Liver (tissue), 8 donors: ENCODE measurements at regions not wholly inside any gene's neighbourhood (a gene's known extent, or its start where the extent isn't known, plus 50 kb on each side); places are given as distances from the start of the nearest gene placed in this dataset.

ENCODE experiments used
- DNase-seq: peaks from one replicate; pipeline ENCODE4 v3.0.0-alpha.2; 2017; ENCODE audit warnings: low spot score
- H3K27ac ChIP-seq, 2 donors: one replicate each; pipeline ENCODE4 v1.7.0; 2013; ENCODE audit warnings: inconsistent platforms in 2 of 2, low read length in 2 of 2, control low read depth in 1 of 2, low read depth in 1 of 2, mild to moderate bottlenecking in 1 of 2
- H3K27me3 ChIP-seq, 4 donors: one replicate each; pipeline versions ENCODE4 v1.6.1 to v1.7.0; 2013; ENCODE audit warnings: low read length in 3 of 4, inconsistent platforms in 1 of 4, mild to moderate bottlenecking in 1 of 4, moderate library complexity in 1 of 4; ENCODE audit not compliant: control insufficient read depth in 4 of 4, insufficient read depth in 4 of 4
- H3K36me3 ChIP-seq, 4 donors: one replicate each; pipeline versions ENCODE4 v1.6.1 to v1.7.0; 2013; ENCODE audit warnings: low read length in 3 of 4, mild to moderate bottlenecking in 3 of 4, low read depth in 1 of 4, moderate library complexity in 1 of 4; ENCODE audit not compliant: control insufficient read depth in 4 of 4, insufficient read depth in 3 of 4
- H3K4me1 ChIP-seq, 4 donors: one replicate each; pipeline versions ENCODE4 v1.6.1 to v1.7.0; 2013; ENCODE audit warnings: low read length in 3 of 4, mild to moderate bottlenecking in 3 of 4, moderate library complexity in 1 of 4; ENCODE audit not compliant: control insufficient read depth in 4 of 4, insufficient read depth in 4 of 4
- H3K4me3 ChIP-seq, 3 donors: one replicate each; pipeline versions ENCODE4 v1.6.1 to v1.7.0; 2013; ENCODE audit warnings: low read length in 3 of 3, control low read depth in 1 of 3, low read depth in 1 of 3, mild to moderate bottlenecking in 1 of 3
- H3K9ac ChIP-seq, 2 donors: one replicate each; pipeline ENCODE4 v1.7.0; 2013; ENCODE audit warnings: low read length in 2 of 2, mild to moderate bottlenecking in 2 of 2, moderate library complexity in 2 of 2, control low read depth in 1 of 2, low read depth in 1 of 2
- H3K9me3 ChIP-seq, 4 donors: one replicate each; pipeline versions ENCODE4 v1.6.1 to v1.7.0; 2013; ENCODE audit warnings: low read length in 3 of 4; ENCODE audit not compliant: control insufficient read depth in 4 of 4
- ATF3 ChIP-seq: IDR thresholded peaks from 2 replicates; pipeline ENCODE4 v1.6.1; 2016; ENCODE audit warnings: antibody characterized with exemption
- CTCF ChIP-seq: fragments of 150-350 bp; IDR thresholded peaks from 2 replicates; pipeline ENCODE4 v1.5.1; 2017; ENCODE audit warnings: improper control_type of control experiment, low read depth, low read length; ENCODE audit not compliant: missing input control
- EGR1 ChIP-seq, 2 donors: IDR thresholded peaks; 2 replicates each; pipeline ENCODE4 v1.6.1; 2016 to 2018; ENCODE audit warnings: antibody characterized with exemption in 2 of 2, low read depth in 2 of 2
- FOXA1 ChIP-seq: IDR thresholded peaks from 2 replicates; pipeline ENCODE4 v1.6.1; 2016; ENCODE audit warnings: antibody characterized with exemption
- FOXA2 ChIP-seq: IDR thresholded peaks from 2 replicates; pipeline ENCODE4 v1.6.1; 2016; ENCODE audit warnings: antibody characterized with exemption
- GABPA ChIP-seq, 2 donors: IDR thresholded peaks in 1 of 2; conservative IDR thresholded peaks in 1 of 2; 2 replicates each; pipeline ENCODE4 v1.6.1; 2016; ENCODE audit warnings: antibody characterized with exemption in 2 of 2, mild to moderate bottlenecking in 1 of 2, moderate library complexity in 1 of 2
- HNF4A ChIP-seq, 2 donors: conservative IDR thresholded peaks; 2 replicates each; pipeline ENCODE4 v1.6.1; 2016; ENCODE audit warnings: antibody characterized with exemption in 2 of 2, mild to moderate bottlenecking in 2 of 2
- HNF4G ChIP-seq: IDR thresholded peaks from 2 replicates; pipeline ENCODE4 v1.6.1; 2016; ENCODE audit warnings: antibody characterized with exemption
- JUND ChIP-seq, 2 donors: IDR thresholded peaks; 2 replicates each; pipeline ENCODE4 v1.6.1; 2016; ENCODE audit warnings: antibody characterized with exemption in 2 of 2
- MAX ChIP-seq: IDR thresholded peaks from 2 replicates; pipeline ENCODE4 v1.6.1; 2016; ENCODE audit warnings: antibody characterized with exemption
- NR2F2 ChIP-seq: IDR thresholded peaks from 2 replicates; pipeline ENCODE4 v1.6.1; 2016; ENCODE audit warnings: antibody characterized with exemption
- RAD21 ChIP-seq, 2 donors: IDR thresholded peaks; 2 replicates each; pipeline ENCODE4 v1.6.1; 2016; ENCODE audit warnings: antibody characterized with exemption in 2 of 2, mild to moderate bottlenecking in 2 of 2
- REST ChIP-seq: IDR thresholded peaks from 2 replicates; pipeline ENCODE4 v1.6.1; 2016; ENCODE audit warnings: antibody characterized with exemption, mild to moderate bottlenecking
- RXRA ChIP-seq, 2 donors: IDR thresholded peaks; 2 replicates each; pipeline ENCODE4 v1.6.1; 2017 to 2018; ENCODE audit warnings: antibody characterized with exemption in 2 of 2, mild to moderate bottlenecking in 1 of 2
- TAF1 ChIP-seq: conservative IDR thresholded peaks from 2 replicates; pipeline ENCODE4 v1.6.1; 2016; ENCODE audit warnings: antibody characterized with exemption, mild to moderate bottlenecking
- YY1 ChIP-seq: IDR thresholded peaks from 2 replicates; pipeline ENCODE4 v1.6.1; 2016; ENCODE audit warnings: antibody characterized with exemption, mild to moderate bottlenecking
- ZBTB33 ChIP-seq: IDR thresholded peaks from 2 replicates; pipeline ENCODE4 v1.6.1; 2016; ENCODE audit warnings: antibody characterized with exemption
- WGBS: extraction: QIAGEN DNeasy Blood & Tissue Kit; methylation state at CpG from one replicate; pipeline ENCODE4 v1.1.7; 2013; 5-methylcytosine and 5-hydroxymethylcytosine counted together
- donor health status: healthy.
- donor health status: healthy.
- donor health status: healthy.
- donor health status: healthy.
- donor health status: healthy.

- no peak overlapping the region for H3K9ac ChIP-seq
- WGBS: 64% methylated on average over 7 of the region's 7 CpGs
- H3K4me3 ChIP-seq: no peak overlapping the region
- H3K27ac ChIP-seq: no peak overlapping the region
- TF ChIP-seq ZBTB33 (no peak), RXRA (IDR thresholded peaks at IDR 0.05) (no peak), GABPA (IDR thresholded peaks at IDR 0.05 in 1 of 2, conservative IDR thresholded peaks at IDR 0.05 in 1 of 2) (no peak), HNF4A (conservative IDR thresholded peaks at IDR 0.05) (no peak), NR2F2 (no peak), FOXA1 (no peak), CTCF (no peak), MAX (no peak), YY1 (no peak), HNF4G (no peak), TAF1 (no peak), RAD21 (IDR thresholded peaks at IDR 0.05) (no peak), REST (no peak)
- H3K9me3 ChIP-seq: no peaks in the 10 kb centered on the region
- DNase-seq: no peak
- H3K36me3 ChIP-seq: no peaks in the 10 kb centered on the region
- H3K27me3 ChIP-seq: no peaks in the 10 kb centered on the region
- peaks cover 0 to 7% (median 0%) of the 10 kb centered on the region in 4 donors for H3K4me1 ChIP-seq
Measured at GRCh38 chr13:99722931-99723330, 221.7 kb downstream of the TM9SF2 start.

GRCh38 chr13:99722338-99722818, 221.1 kb downstream of the TM9SF2 start:
- H3K27ac ChIP-seq: no peak overlapping the region
- 94% methylated on average over 3 of the region's 3 CpGs for WGBS
- DNase-seq: no peak
- no peaks in the 10 kb centered on the region for H3K27me3 ChIP-seq
- H3K9ac ChIP-seq: no peak overlapping the region
- H3K4me3 ChIP-seq: no peak overlapping the region
- H3K9me3 ChIP-seq: no peaks in the 10 kb centered on the region
- H3K4me1 ChIP-seq: peaks cover 0 to 7% (median 0%) of the 10 kb centered on the region in 4 donors
- no peaks in the 10 kb centered on the region for H3K36me3 ChIP-seq
- TF ChIP-seq HNF4G (no peak), MAX (no peak), REST (no peak), EGR1 (IDR thresholded peaks at IDR 0.05; ENCODE audit: low read depth in 2 of 2) (no peak), NR2F2 (no peak), YY1 (no peak), FOXA2 (no peak), ZBTB33 (no peak), JUND (IDR thresholded peaks at IDR 0.05) (no peak), RAD21 (IDR thresholded peaks at IDR 0.05) (no peak), HNF4A (conservative IDR thresholded peaks at IDR 0.05) (no peak), FOXA1 (no peak), GABPA (IDR thresholded peaks at IDR 0.05 in 1 of 2, conservative IDR thresholded peaks at IDR 0.05 in 1 of 2) (no peak), TAF1 (no peak), ATF3 (no peak)
